ENCODE measurements at regions not wholly inside any gene's neighbourhood (a gene's known extent, or its start where the extent isn't known, plus 50 kb on each side); places are given as distances from the start of the nearest gene placed in this dataset.

DNA sequence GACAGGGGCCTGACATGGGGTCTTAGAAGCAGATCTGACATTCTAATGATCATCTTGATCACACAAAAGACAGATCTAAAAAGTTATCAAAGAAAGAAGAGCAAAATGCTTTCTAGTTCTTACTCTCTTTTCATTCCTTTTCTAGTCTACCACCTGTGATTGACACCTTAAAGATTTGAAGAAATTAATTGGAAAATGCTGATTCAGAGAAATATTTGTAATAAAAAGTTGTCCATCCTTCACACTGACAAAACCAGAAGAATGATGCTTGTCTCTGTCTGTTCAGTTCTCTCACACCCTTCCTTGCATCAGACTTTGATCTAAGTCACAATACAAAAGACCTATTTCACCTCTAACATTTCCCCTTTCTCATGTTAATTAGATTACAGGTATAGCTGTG is 182.4 kb downstream of the RAP2A start:
- no TSS peak for BruUV-seq (replicated peaks)
- H3K9me1 ChIP-seq (ENCODE audit: control insufficient read depth, insufficient read depth, low read length) = no peaks in the 10 kb centered on the region
- DNase-seq (ENCODE audit: extremely low read depth in 1 of 4, low spot score in 3 of 4) (no peak), FAIRE-seq (no peak), ATAC-seq (no peak)
- ChIA-PET POLR2A (no interaction called here), CTCF (ENCODE audit: low intra/inter-chr PET ratio) (no interaction called here)
- no peaks in the 10 kb centered on the region for H3K9me3 ChIP-seq (replicated peaks; ENCODE audit: control insufficient read depth, insufficient read depth, low read depth, low read length)
- intact Hi-C loops (cut with micrococcal nuclease) (no loop called here), in situ Hi-C loops (cut with MboI) (no loop called here)
- H3K4me1 ChIP-seq (replicated peaks in 1 of 2; ENCODE audit: control insufficient read depth in 2 of 2, insufficient read depth in 2 of 2, low read length in 2 of 2) = no peaks in the 10 kb centered on the region
- no peaks in the 10 kb centered on the region for H3K36me3 ChIP-seq (ENCODE audit: control insufficient read depth, insufficient read depth, low read length)
- no peaks in the 10 kb centered on the region for H3K79me2 ChIP-seq (ENCODE audit: control insufficient read depth, insufficient read depth, low read length)
- H3K4me2 ChIP-seq (ENCODE audit: insufficient read depth, low read length) = no peak overlapping the region
- H3K27ac ChIP-seq (ENCODE audit: extremely low read depth, low read depth, low read length) = no peak overlapping the region
- no peak overlapping the region for H3K4me3 ChIP-seq
- no peak overlapping the region for H3K9ac ChIP-seq (ENCODE audit: insufficient read depth in 1 of 2, low read depth in 2 of 2, low read length in 2 of 2)
- H4K20me1 ChIP-seq (replicated peaks; ENCODE audit: control insufficient read depth, insufficient read depth, low read length) = no peaks in the 10 kb centered on the region
- no peaks in the 10 kb centered on the region for H3K27me3 ChIP-seq (ENCODE audit: control insufficient read depth in 2 of 2, insufficient read depth in 2 of 2, low read length in 2 of 2)
- TF ChIP-seq CREB3L1 (IDR thresholded peaks at IDR 0.05; ENCODE audit: borderline replicate concordance, low read depth) (no peak), MAFF (IDR thresholded peaks at IDR 0.05; ENCODE audit: low read length) (0 out of 2 replicates have a peak, but pooled peaks have one; percentile 9), C11orf30 (IDR thresholded peaks at IDR 0.05; ENCODE audit: low read depth) (0 out of 2 replicates have a peak, but pooled peaks have one; percentile 15), PCBP1 (IDR thresholded peaks at IDR 0.05; ENCODE audit: low read depth, low read length, poor library complexity, severe bottlenecking) (no peak), ZNF316 (IDR thresholded peaks at IDR 0.05) (peak; percentile 56; the same call in 1 of the 2 replicates), FUS (optimal IDR thresholded peaks at IDR 0.05; ENCODE audit: low read depth, low read length) (no peak)
- no peak overlapping the region for H2AFZ ChIP-seq (ENCODE audit: low read depth, low read length)

- DNase-seq (ENCODE audit: extremely low read depth in 1 of 4, low spot score in 3 of 4) (no peak), FAIRE-seq (no peak), ATAC-seq (no peak)
- Histone ChIP-seq H4K20me1 (replicated peaks; ENCODE audit: control insufficient read depth, insufficient read depth, low read length) (no peaks in the 10 kb centered on the region), H3K79me2 (ENCODE audit: control insufficient read depth, insufficient read depth, low read length) (no peaks in the 10 kb centered on the region), H3K9me1 (ENCODE audit: control insufficient read depth, insufficient read depth, low read length) (no peaks in the 10 kb centered on the region), H3K36me3 (ENCODE audit: control insufficient read depth, insufficient read depth, low read length) (no peaks in the 10 kb centered on the region), H3K4me1 (replicated peaks in 1 of 2; ENCODE audit: control insufficient read depth in 2 of 2, insufficient read depth in 2 of 2, low read length in 2 of 2) (no peaks in the 10 kb centered on the region), H3K4me2 (ENCODE audit: insufficient read depth, low read length) (no peak overlapping the region), H2AFZ (ENCODE audit: low read depth, low read length) (no peak overlapping the region), H3K9ac (ENCODE audit: insufficient read depth in 1 of 2, low read depth in 2 of 2, low read length in 2 of 2) (no peak overlapping the region), H3K9me3 (replicated peaks; ENCODE audit: control insufficient read depth, insufficient read depth, low read depth, low read length) (no peaks in the 10 kb centered on the region), H3K27me3 (ENCODE audit: control insufficient read depth in 2 of 2, insufficient read depth in 2 of 2, low read length in 2 of 2) (no peaks in the 10 kb centered on the region; a peak in 2 of 5 replicates), H3K4me3 (no peak overlapping the region), H3K27ac (ENCODE audit: extremely low read depth, low read depth, low read length) (no peak overlapping the region)
- intact Hi-C loops (cut with micrococcal nuclease) (no loop called here), in situ Hi-C loops (cut with MboI) (no loop called here)
- CTCF ChIA-PET (ENCODE audit: low intra/inter-chr PET ratio) = no interaction called here
- BruUV-seq (replicated peaks) = no TSS peak
- POLR2A ChIA-PET = no interaction called here
- TF ChIP-seq ID3 (CRISPR knock-in tag; IDR thresholded peaks at IDR 0.05) = no peak
- no peak for TF ChIP-seq ID3 (tag; IDR thresholded peaks at IDR 0.05)
- no peak for TF ChIP-seq ZNF324 (CRISPR knock-in tag; IDR thresholded peaks at IDR 0.05)
- TF ChIP-seq ZNF282 (CRISPR knock-in tag; IDR thresholded peaks at IDR 0.05) = no peak
- TF ChIP-seq ZBTB34 (CRISPR knock-in tag; IDR thresholded peaks at IDR 0.05) = no peak
- TF ChIP-seq CHD2 (IDR thresholded peaks at IDR 0.05; ENCODE audit: low read depth, low read length) = peak; percentile 82; the same call in 1 of the 2 replicates
- TF ChIP-seq ZNF586 (CRISPR knock-in tag; conservative IDR thresholded peaks at IDR 0.05) = no peak
- TF ChIP-seq, protein P1, sequence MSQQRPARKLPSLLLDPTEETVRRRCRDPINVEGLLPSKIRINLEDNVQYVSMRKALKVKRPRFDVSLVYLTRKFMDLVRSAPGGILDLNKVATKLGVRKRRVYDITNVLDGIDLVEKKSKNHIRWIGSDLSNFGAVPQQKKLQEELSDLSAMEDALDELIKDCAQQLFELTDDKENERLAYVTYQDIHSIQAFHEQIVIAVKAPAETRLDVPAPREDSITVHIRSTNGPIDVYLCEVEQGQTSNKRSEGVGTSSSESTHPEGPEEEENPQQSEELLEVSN (IDR thresholded peaks at IDR 0.05; ENCODE audit: borderline replicate concordance in 1 of 2, extremely low read depth in 1 of 2, insufficient read depth in 1 of 2, insufficient read length in 1 of 2, low read depth in 1 of 2, low read length in 1 of 2, poor library complexity in 1 of 2, severe bottlenecking in 1 of 2) = no peak
- 1% methylated on average over 13 of the region's 15 CpGs for WGBS (ENCODE audit: insufficient coverage, low coverage, missing lambda C conversion rate)
These were observed 187.1 kb downstream of the RAP2A start for GRCh38 chr13:97621025-97621424.

All from K562 (cell line).